HepG2 (cell line): ENCODE measurements at regions not wholly inside any gene's neighbourhood (a gene's known extent, or its start where the extent isn't known, plus 50 kb on each side); places are given as distances from the start of the nearest gene placed in this dataset.

ENCODE experiments used
- ATAC-seq: fragments of 200-7000 bp; cut with Tn5 transposase; 3 replicates; pipeline ENCODE4 v1.9.1; 2020; ENCODE audit warnings: mild to moderate bottlenecking, moderate library complexity
- BruUV-seq: library from RNA; stranded (reverse); fragments of 400-500 nt; replicated peaks from 2 replicates; lab custom pipeline; 2021; lab: Mats Ljungman, UMichigan
- CTCF ChIA-PET: fragments of 300-600 bp; formaldehyde crosslinking; extraction: SDS; loops from one replicate; lab custom pipeline; 2021; ENCODE audit warnings: low total read pairs, inconsistent platforms, low intra/inter-chr PET ratio; lab: Yijun Ruan, JAX
- POLR2A ChIA-PET: fragments of 350-600 bp; sonication (Branson Sonifier 250); formaldehyde crosslinking; loops from one replicate; lab custom pipeline; 2020; ENCODE audit warnings: antibody characterized with exemption, inconsistent platforms; lab: Yijun Ruan, JAX
- DNase-seq: peaks from one replicate; pipeline ENCODE4 v3.0.0-alpha.2; 2015; ENCODE audit warnings: low spot score
- FAIRE-seq: peaks from 3 replicates; lab custom pipeline; 2011; peaks lifted over from hg19 to GRCh38; lab: Jason Lieb, UNC
- H2AFZ ChIP-seq: one replicate; pipeline ENCODE4 v1.6.1; 2011; ENCODE audit warnings: low read length, inconsistent platforms
- H3K27ac ChIP-seq: fragments of 300-600 bp; 3 replicates; pipeline ENCODE4 v1.8.0; 2011; ENCODE audit warnings: mixed run types, mild to moderate bottlenecking, mixed read lengths, low read length, inconsistent platforms; ENCODE audit not compliant: insufficient read depth; ENCODE audit errors: extremely low read length
- H3K27me3 ChIP-seq, 2 experiments: fragments of 200-600 bp in 1 of 2; 2 replicates in 1 of 2; 3 replicates in 1 of 2; pipeline versions ENCODE4 v1.6.0 to v1.8.0; 2011; ENCODE audit warnings: low read length in 2 of 2, mild to moderate bottlenecking in 2 of 2, moderate library complexity in 2 of 2, inconsistent platforms in 1 of 2; ENCODE audit not compliant: insufficient read depth in 2 of 2, control insufficient read depth in 1 of 2
- H3K36me3 ChIP-seq, 2 experiments: fragments of 200-600 bp in 1 of 2; replicated peaks in 1 of 2; 2 replicates in 1 of 2; 3 replicates in 1 of 2; pipeline versions ENCODE4 v1.5.1 to v1.8.0; 2011; ENCODE audit warnings: low read length in 2 of 2, inconsistent platforms in 1 of 2; ENCODE audit not compliant: insufficient read depth in 2 of 2, control insufficient read depth in 1 of 2
- H3K4me1 ChIP-seq: 2 replicates; pipeline ENCODE4 v1.5.1; 2012; ENCODE audit warnings: low read length, inconsistent platforms; ENCODE audit not compliant: insufficient read depth
- H3K4me2 ChIP-seq: 2 replicates; pipeline ENCODE4 v1.6.0; 2011; ENCODE audit warnings: low read depth, low read length, inconsistent platforms
- H3K4me3 ChIP-seq, 3 experiments: fragments of 200-600 bp in 1 of 3; sonication (generic), shearing (Covaris generic) in 1 of 3; replicated peaks in 1 of 3; 2 replicates each; pipeline ENCODE4 v1.5.1; 2011 to 2016; ENCODE audit warnings: low read length in 3 of 3, inconsistent platforms in 2 of 3, low read depth in 2 of 3, mild to moderate bottlenecking in 2 of 3, control low read depth in 1 of 3, mixed read lengths in 1 of 3; ENCODE audit not compliant: insufficient read depth in 1 of 3
- H3K79me2 ChIP-seq: one replicate; pipeline ENCODE4 v1.6.1; 2011; ENCODE audit warnings: low read length, inconsistent platforms; ENCODE audit not compliant: insufficient read depth
- H3K9ac ChIP-seq: 2 replicates; pipeline ENCODE4 v1.6.0; 2011; ENCODE audit warnings: mild to moderate bottlenecking, low read depth, low read length, inconsistent platforms; ENCODE audit not compliant: insufficient read depth
- H3K9me3 ChIP-seq: 2 replicates; pipeline ENCODE4 v1.5.1; 2012; ENCODE audit warnings: mild to moderate bottlenecking, low read length
- H4K20me1 ChIP-seq: 2 replicates; pipeline ENCODE4 v1.6.0; 2011; ENCODE audit warnings: inconsistent platforms, mild to moderate bottlenecking, low read length, moderate library complexity; ENCODE audit not compliant: insufficient read depth
- CEBPB ChIP-seq: IDR thresholded peaks from 2 replicates; pipeline ENCODE4 v1.6.1; 2011; ENCODE audit warnings: low read depth, low read length, improper control_type of control experiment, borderline replicate concordance
- LRRFIP1 ChIP-seq: sonication (generic); formaldehyde crosslinking; conservative IDR thresholded peaks from 2 replicates; pipeline ENCODE4 v1.4.0; 2020; ENCODE audit warnings: missing genetic modification reagents
- MAFF ChIP-seq: IDR thresholded peaks from 2 replicates; pipeline ENCODE4 v1.6.1; 2011; ENCODE audit warnings: low read depth, low read length, improper control_type of control experiment
- MAFK ChIP-seq, 2 experiments: IDR thresholded peaks in 1 of 2; conservative IDR thresholded peaks in 1 of 2; 2 replicates each; pipeline ENCODE4 v1.6.1; 2011; ENCODE audit warnings: improper control_type of control experiment in 2 of 2, low read length in 2 of 2
- RBM22 ChIP-seq: fragments of 200-400 bp; formaldehyde crosslinking; optimal IDR thresholded peaks from 2 replicates; pipeline ENCODE3; 2017; ENCODE audit warnings: mild to moderate bottlenecking, low read length, moderate library complexity
- RFX1 ChIP-seq: fragments of 450-650 bp; IDR thresholded peaks from 2 replicates; pipeline ENCODE4 v1.6.1; 2017
- ZNF703 ChIP-seq: sonication (generic); formaldehyde crosslinking; IDR thresholded peaks from 2 replicates; pipeline ENCODE4 v1.5.1; 2020; ENCODE audit warnings: missing genetic modification reagents, mild to moderate bottlenecking, moderate library complexity, borderline replicate concordance
- ZUFSP ChIP-seq: sonication (generic); formaldehyde crosslinking; IDR thresholded peaks from 2 replicates; pipeline ENCODE4 v1.9.0; 2021; ENCODE audit warnings: missing genetic modification reagents, mild to moderate bottlenecking, borderline replicate concordance
- WGBS: methylation state at CpG from one replicate; pipeline ENCODE4 v1.1.6; 2017; ENCODE audit warnings: low lambda C conversion rate; 5-methylcytosine and 5-hydroxymethylcytosine counted together
- in situ Hi-C: cut with HindIII; loops from 2 replicates; pipeline ENCODE4 v1.10.0; 2017; ENCODE audit warnings: low pct_unique_long_range_greater_than_20kb; ENCODE audit not compliant: extremely low pct_ligation_motif_present
- intact Hi-C: fragments of 100-400 bp; cut with micrococcal nuclease; formaldehyde crosslinking; loops from one replicate; pipeline ENCODE4 v1.10.0; 2022; ENCODE audit not compliant: unreplicated experiment

GRCh38 chr2:187057466-187057865, 208.5 kb upstream of the ZSWIM2 start:
- in situ Hi-C loops (no loop called here), intact Hi-C loops (no loop called here)
- no TSS peak for BruUV-seq
- no peaks in the 10 kb centered on the region for H3K9me3 ChIP-seq
- H4K20me1 ChIP-seq, result no peaks in the 10 kb centered on the region
- DNase-seq (no peak), FAIRE-seq (no peak), ATAC-seq (no peak)
- ChIA-PET CTCF (no interaction called here), POLR2A (no interaction called here)
- H3K36me3 ChIP-seq, result no peaks in the 10 kb centered on the region
- H3K4me2 ChIP-seq, result no peak overlapping the region
- no peak overlapping the region for H3K4me3 ChIP-seq
- no peaks in the 10 kb centered on the region for H3K4me1 ChIP-seq
- no peaks in the 10 kb centered on the region for H3K27me3 ChIP-seq
- WGBS, result 0% methylated on average over 1 of the region's 1 CpG
- no peak overlapping the region for H3K9ac ChIP-seq
- no peak overlapping the region for H2AFZ ChIP-seq
- TF ChIP-seq RBM22 (no peak), LRRFIP1 (CRISPR knock-in tag) (no peak)
- H3K79me2 ChIP-seq, result no peaks in the 10 kb centered on the region
- no peak overlapping the region for H3K27ac ChIP-seq

- no TSS peak for BruUV-seq
- H3K4me3 ChIP-seq, result no peak overlapping the region
- ATAC-seq (no peak), FAIRE-seq (no peak), DNase-seq (no peak)
- no peaks in the 10 kb centered on the region for H3K9me3 ChIP-seq
- H3K27ac ChIP-seq, result no peak overlapping the region
- POLR2A ChIA-PET, result no interaction called here
- no peaks in the 10 kb centered on the region for H4K20me1 ChIP-seq
- no peaks in the 10 kb centered on the region for H3K79me2 ChIP-seq
- in situ Hi-C loops, result no loop called here
- CTCF ChIA-PET, result no interaction called here
- no peaks in the 10 kb centered on the region for H3K36me3 ChIP-seq
- 3% methylated on average over 4 of the region's 4 CpGs for WGBS
- no peaks in the 10 kb centered on the region for H3K4me1 ChIP-seq
- H3K4me2 ChIP-seq, result no peak overlapping the region
- intact Hi-C loops, result no loop called here
- no peak overlapping the region for H2AFZ ChIP-seq
- H3K27me3 ChIP-seq, result no peaks in the 10 kb centered on the region
- H3K9ac ChIP-seq, result no peak overlapping the region
- TF ChIP-seq CEBPB (peak; percentile 55; the same call in 1 of the 2 replicates), ZNF703 (CRISPR knock-in tag) (no peak), MAFF (peak; percentile 98), MAFK (conservative IDR thresholded peaks at IDR 0.05 in 1 of 2, IDR thresholded peaks at IDR 0.05 in 1 of 2; ENCODE audit: low read length in 2 of 2) (peak; percentile 97 to 98), RFX1 (peak; percentile 56; the same call in 1 of the 2 replicates), ZUFSP (CRISPR knock-in tag) (no peak)
Measured at GRCh38 chr2:187056416-187057334, 207.7 kb upstream of the ZSWIM2 start.
